Endothelial cell of umbilical vein (primary cell): ENCODE measurements at regions not wholly inside any gene's neighbourhood (a gene's known extent, or its start where the extent isn't known, plus 50 kb on each side); places are given as distances from the start of the nearest gene placed in this dataset.

ENCODE experiments used
- JUN ChIP-seq: IDR thresholded peaks from 2 replicates; pipeline ENCODE4 v1.6.1; 2011; ENCODE audit warnings: borderline replicate concordance, low read depth; ENCODE audit not compliant: insufficient read length, insufficient read depth
- POLR2AphosphoS5 ChIP-seq: IDR thresholded peaks from 2 replicates; pipeline ENCODE4 v1.6.1; 2012; ENCODE audit warnings: low read depth, mild to moderate bottlenecking, control low read depth, low read length, moderate library complexity; ENCODE audit not compliant: insufficient read depth
- TF ChIP-seq, protein P1 (sequence below), 2 donors: IDR thresholded peaks; 1 replicate in 1 of 2; 2 replicates in 1 of 2; pipeline ENCODE4 v1.5.1; 2011; ENCODE audit warnings: low read length in 2 of 2, mild to moderate bottlenecking in 2 of 2, moderate library complexity in 2 of 2, control low read depth in 1 of 2, inconsistent platforms in 1 of 2, low read depth in 1 of 2; ENCODE audit not compliant: insufficient read depth in 1 of 2; ENCODE audit errors: extremely low read depth in 1 of 2

DNA sequence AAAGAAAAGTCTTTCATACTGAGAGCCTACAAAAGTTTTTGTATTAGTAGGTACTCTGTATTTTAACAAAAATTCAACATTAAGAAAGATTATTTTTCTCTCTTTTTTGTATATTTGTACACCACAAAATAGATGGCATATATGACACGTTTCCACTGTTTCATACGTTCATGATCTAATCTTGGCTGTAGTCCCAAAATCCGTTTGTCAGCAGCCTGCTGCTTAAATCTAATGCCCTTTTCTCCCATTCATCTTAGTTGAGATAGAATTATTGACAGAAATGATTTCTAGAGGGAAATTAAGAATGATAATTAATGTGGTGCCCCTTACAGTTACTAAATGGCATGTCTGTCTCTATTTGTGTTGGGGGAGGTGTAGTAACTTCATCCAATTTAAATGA lies 140.7 kb upstream of the NOVA1 start:
- TF ChIP-seq, protein P1, sequence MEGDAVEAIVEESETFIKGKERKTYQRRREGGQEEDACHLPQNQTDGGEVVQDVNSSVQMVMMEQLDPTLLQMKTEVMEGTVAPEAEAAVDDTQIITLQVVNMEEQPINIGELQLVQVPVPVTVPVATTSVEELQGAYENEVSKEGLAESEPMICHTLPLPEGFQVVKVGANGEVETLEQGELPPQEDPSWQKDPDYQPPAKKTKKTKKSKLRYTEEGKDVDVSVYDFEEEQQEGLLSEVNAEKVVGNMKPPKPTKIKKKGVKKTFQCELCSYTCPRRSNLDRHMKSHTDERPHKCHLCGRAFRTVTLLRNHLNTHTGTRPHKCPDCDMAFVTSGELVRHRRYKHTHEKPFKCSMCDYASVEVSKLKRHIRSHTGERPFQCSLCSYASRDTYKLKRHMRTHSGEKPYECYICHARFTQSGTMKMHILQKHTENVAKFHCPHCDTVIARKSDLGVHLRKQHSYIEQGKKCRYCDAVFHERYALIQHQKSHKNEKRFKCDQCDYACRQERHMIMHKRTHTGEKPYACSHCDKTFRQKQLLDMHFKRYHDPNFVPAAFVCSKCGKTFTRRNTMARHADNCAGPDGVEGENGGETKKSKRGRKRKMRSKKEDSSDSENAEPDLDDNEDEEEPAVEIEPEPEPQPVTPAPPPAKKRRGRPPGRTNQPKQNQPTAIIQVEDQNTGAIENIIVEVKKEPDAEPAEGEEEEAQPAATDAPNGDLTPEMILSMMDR (IDR thresholded peaks at IDR 0.05; ENCODE audit: extremely low read depth in 1 of 2, insufficient read depth in 1 of 2, low read depth in 1 of 2, low read length in 2 of 2): no peak
- TF ChIP-seq JUN: no peak
- TF ChIP-seq POLR2AphosphoS5: no peak
